GM23248 (cell line): ENCODE measurements at regions not wholly inside any gene's neighbourhood (a gene's known extent, or its start where the extent isn't known, plus 50 kb on each side); places are given as distances from the start of the nearest gene placed in this dataset.

ENCODE experiments used
- EZH2 ChIP-seq: fragments of 200-600 bp; sonication (generic); IDR thresholded peaks from 2 replicates; pipeline ENCODE4 v1.6.1; 2018; ENCODE audit warnings: antibody characterized with exemption, mild to moderate bottlenecking; ENCODE audit not compliant: insufficient read depth, poor library complexity, severe bottlenecking
- EZH2phosphoT487 ChIP-seq: fragments of 200-600 bp; sonication (generic); IDR thresholded peaks from 2 replicates; pipeline ENCODE4 v1.6.1; 2018; ENCODE audit warnings: antibody characterized with exemption, moderate library complexity, mild to moderate bottlenecking, low read depth; ENCODE audit not compliant: insufficient read depth

- TF ChIP-seq EZH2 (no peak), EZH2phosphoT487 (no peak)
Measured at GRCh38 chr14:58861586-58861985, 223.8 kb downstream of the DACT1 start.
